ENCODE measurements at regions not wholly inside any gene's neighbourhood (a gene's known extent, or its start where the extent isn't known, plus 50 kb on each side); places are given as distances from the start of the nearest gene placed in this dataset.

- in situ Hi-C loops (cut with MboI) (no loop called here), intact Hi-C loops (cut with micrococcal nuclease) (no loop called here)
- Histone ChIP-seq H3K4me1 (replicated peaks in 1 of 2; ENCODE audit: control insufficient read depth in 2 of 2, insufficient read depth in 2 of 2, low read length in 2 of 2) (no peaks in the 10 kb centered on the region), H3K36me3 (ENCODE audit: control insufficient read depth, insufficient read depth, low read length) (no peaks in the 10 kb centered on the region), H3K79me2 (ENCODE audit: control insufficient read depth, insufficient read depth, low read length) (no peaks in the 10 kb centered on the region), H3K4me2 (ENCODE audit: insufficient read depth, low read length) (no peak overlapping the region), H3K9ac (ENCODE audit: insufficient read depth in 1 of 2, low read depth in 2 of 2, low read length in 2 of 2) (no peak overlapping the region), H3K9me1 (ENCODE audit: control insufficient read depth, insufficient read depth, low read length) (no peaks in the 10 kb centered on the region), H3K27me3 (ENCODE audit: control insufficient read depth in 2 of 2, insufficient read depth in 2 of 2, low read length in 2 of 2) (no peaks in the 10 kb centered on the region), H4K20me1 (replicated peaks; ENCODE audit: control insufficient read depth, insufficient read depth, low read length) (no peaks in the 10 kb centered on the region), H3K4me3 (no peak overlapping the region), H3K9me3 (replicated peaks; ENCODE audit: control insufficient read depth, insufficient read depth, low read depth, low read length) (no peaks in the 10 kb centered on the region), H2AFZ (ENCODE audit: low read depth, low read length) (no peak overlapping the region), H3K27ac (ENCODE audit: extremely low read depth, low read depth, low read length) (no peak overlapping the region)
- BruUV-seq (replicated peaks), result no TSS peak
- DNase-seq (ENCODE audit: extremely low read depth in 1 of 4, low spot score in 3 of 4) (no peak), FAIRE-seq (no peak), ATAC-seq (no peak)
- CTCF ChIA-PET (ENCODE audit: low intra/inter-chr PET ratio), result no interaction called here
- POLR2A ChIA-PET, result interaction anchor here (0.6 kb wide), 1 partner anchor 331 kb away, joined by 4 read pairs; no protein-coding TSS in a partner anchor
- TF ChIP-seq NCOA2 (IDR thresholded peaks at IDR 0.05; ENCODE audit: partially characterized antibody in 2 of 2) (no peak), SMARCA4 (IDR thresholded peaks at IDR 0.05) (no peak), SETDB1 (IDR thresholded peaks at IDR 0.05; ENCODE audit: low read length) (no peak), ZNF79 (CRISPR knock-in tag; IDR thresholded peaks at IDR 0.05; ENCODE audit: low read depth) (no peak), FOXA1 (IDR thresholded peaks at IDR 0.05; ENCODE audit: borderline replicate concordance) (no peak), PHTF2 (CRISPR knock-in tag; IDR thresholded peaks at IDR 0.05) (no peak), ARID2 (IDR thresholded peaks at IDR 0.05) (no peak), NBN (IDR thresholded peaks at IDR 0.05; ENCODE audit: low read depth) (no peak)
- TF ChIP-seq, protein P1, sequence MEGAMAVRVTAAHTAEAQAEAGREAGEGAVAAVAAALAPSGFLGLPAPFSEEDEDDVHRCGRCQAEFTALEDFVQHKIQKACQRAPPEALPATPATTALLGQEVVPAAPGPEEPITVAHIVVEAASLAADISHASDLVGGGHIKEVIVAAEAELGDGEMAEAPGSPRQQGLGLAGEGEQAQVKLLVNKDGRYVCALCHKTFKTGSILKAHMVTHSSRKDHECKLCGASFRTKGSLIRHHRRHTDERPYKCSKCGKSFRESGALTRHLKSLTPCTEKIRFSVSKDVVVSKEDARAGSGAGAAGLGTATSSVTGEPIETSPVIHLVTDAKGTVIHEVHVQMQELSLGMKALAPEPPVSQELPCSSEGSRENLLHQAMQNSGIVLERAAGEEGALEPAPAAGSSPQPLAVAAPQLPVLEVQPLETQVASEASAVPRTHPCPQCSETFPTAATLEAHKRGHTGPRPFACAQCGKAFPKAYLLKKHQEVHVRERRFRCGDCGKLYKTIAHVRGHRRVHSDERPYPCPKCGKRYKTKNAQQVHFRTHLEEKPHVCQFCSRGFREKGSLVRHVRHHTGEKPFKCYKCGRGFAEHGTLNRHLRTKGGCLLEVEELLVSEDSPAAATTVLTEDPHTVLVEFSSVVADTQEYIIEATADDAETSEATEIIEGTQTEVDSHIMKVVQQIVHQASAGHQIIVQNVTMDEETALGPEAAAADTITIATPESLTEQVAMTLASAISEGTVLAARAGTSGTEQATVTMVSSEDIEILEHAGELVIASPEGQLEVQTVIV (CRISPR knock-in tag; IDR thresholded peaks at IDR 0.05; ENCODE audit: borderline replicate concordance), result no peak
- 0% methylated on average over 4 of the region's 4 CpGs for WGBS (ENCODE audit: insufficient coverage, low coverage, missing lambda C conversion rate)
These were observed 114.2 kb downstream of the BRMS1L start for GRCh38 chr14:35940291-35940690.

All from K562 (cell line).